Gastroesophageal sphincter (tissue), 3 donors: ENCODE measurements at regions not wholly inside any gene's neighbourhood (a gene's known extent, or its start where the extent isn't known, plus 50 kb on each side); places are given as distances from the start of the nearest gene placed in this dataset.

ENCODE experiments used
- EP300 ChIP-seq: sonication (generic); formaldehyde crosslinking; IDR thresholded peaks from one replicate; pipeline ENCODE4 v1.6.1; 2017; ENCODE audit warnings: antibody characterized with exemption, mild to moderate bottlenecking
- POLR2A ChIP-seq, 2 donors: fragments of 450-650 bp; IDR thresholded peaks; one replicate each; pipeline ENCODE4 v1.6.1; 2017; ENCODE audit warnings: antibody characterized with exemption in 2 of 2, mild to moderate bottlenecking in 2 of 2, moderate library complexity in 1 of 2
- POLR2AphosphoS5 ChIP-seq: sonication (generic); formaldehyde crosslinking; IDR thresholded peaks from one replicate; pipeline ENCODE4 v1.6.1; 2017; ENCODE audit warnings: antibody characterized with exemption
- TF ChIP-seq, protein P1 (sequence below), 4 experiments: fragments of 200-600 bp in 2 of 4; fragments of 450-650 bp in 2 of 4; sonication (generic) in 1 of 4; IDR thresholded peaks; one replicate each; pipeline ENCODE4 v1.5.1; 2017 to 2019; ENCODE audit warnings: antibody characterized with exemption in 4 of 4, mild to moderate bottlenecking in 2 of 4, moderate library complexity in 2 of 4

DNA sequence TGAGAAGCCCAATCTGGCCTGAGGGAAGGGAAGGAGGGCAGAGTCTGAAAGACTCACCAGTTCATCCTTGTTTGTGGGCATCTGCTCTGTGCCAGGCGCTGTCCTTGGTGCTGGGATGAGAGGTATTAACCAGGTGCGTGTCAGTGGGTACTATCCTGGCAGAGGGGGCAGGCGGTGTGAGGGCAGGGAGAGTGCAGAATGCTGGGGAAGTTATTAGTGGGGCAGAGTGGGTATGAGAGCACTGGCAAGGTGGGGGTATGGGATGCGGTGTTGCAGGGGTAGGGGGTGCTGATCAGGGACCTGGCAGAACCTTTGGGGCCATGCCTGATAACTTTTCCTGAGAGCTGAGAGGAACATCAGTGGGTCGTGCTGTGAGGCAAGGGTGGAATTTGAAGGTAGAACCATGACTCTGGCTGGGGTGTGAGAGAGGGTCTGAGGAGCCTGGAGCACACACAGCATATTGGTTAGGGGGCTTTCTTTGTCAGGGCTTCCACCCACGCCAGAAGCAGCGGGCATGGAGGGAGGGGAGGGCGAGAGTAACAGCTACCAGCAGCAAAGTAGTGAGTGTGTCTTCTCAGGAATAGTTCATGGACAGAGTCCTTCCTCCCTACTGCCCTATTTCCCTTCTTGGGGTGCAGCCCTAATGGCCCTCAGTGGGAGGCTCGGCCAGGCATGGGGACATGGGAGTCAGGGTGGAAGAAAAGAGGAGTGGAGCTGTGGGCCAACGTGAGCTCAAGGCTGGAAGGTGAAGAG, 290.7 kb downstream of the CYP26B1 start:
- TF ChIP-seq, protein P1, sequence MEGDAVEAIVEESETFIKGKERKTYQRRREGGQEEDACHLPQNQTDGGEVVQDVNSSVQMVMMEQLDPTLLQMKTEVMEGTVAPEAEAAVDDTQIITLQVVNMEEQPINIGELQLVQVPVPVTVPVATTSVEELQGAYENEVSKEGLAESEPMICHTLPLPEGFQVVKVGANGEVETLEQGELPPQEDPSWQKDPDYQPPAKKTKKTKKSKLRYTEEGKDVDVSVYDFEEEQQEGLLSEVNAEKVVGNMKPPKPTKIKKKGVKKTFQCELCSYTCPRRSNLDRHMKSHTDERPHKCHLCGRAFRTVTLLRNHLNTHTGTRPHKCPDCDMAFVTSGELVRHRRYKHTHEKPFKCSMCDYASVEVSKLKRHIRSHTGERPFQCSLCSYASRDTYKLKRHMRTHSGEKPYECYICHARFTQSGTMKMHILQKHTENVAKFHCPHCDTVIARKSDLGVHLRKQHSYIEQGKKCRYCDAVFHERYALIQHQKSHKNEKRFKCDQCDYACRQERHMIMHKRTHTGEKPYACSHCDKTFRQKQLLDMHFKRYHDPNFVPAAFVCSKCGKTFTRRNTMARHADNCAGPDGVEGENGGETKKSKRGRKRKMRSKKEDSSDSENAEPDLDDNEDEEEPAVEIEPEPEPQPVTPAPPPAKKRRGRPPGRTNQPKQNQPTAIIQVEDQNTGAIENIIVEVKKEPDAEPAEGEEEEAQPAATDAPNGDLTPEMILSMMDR (IDR thresholded peaks at IDR 0.05), result no peak
- TF ChIP-seq POLR2A (IDR thresholded peaks at IDR 0.05) (no peak), EP300 (no peak), POLR2AphosphoS5 (no peak)
